WTC11 (cell line): ENCODE measurements at regions not wholly inside any gene's neighbourhood (a gene's known extent, or its start where the extent isn't known, plus 50 kb on each side); places are given as distances from the start of the nearest gene placed in this dataset.

Experiments
- ESRRA ChIP-seq: sonication (generic); formaldehyde crosslinking; IDR thresholded peaks from 2 replicates; pipeline ENCODE4 v1.8.1; 2022; ENCODE audit warnings: mild to moderate bottlenecking, missing genetic modification reagents, borderline replicate concordance
- FOXK1 ChIP-seq: sonication (generic); formaldehyde crosslinking; IDR thresholded peaks from 2 replicates; pipeline ENCODE4 v1.8.0; 2022; ENCODE audit warnings: mild to moderate bottlenecking, moderate library complexity, missing genetic modification reagents
- SP1 ChIP-seq: sonication (generic); formaldehyde crosslinking; conservative IDR thresholded peaks from 2 replicates; pipeline ENCODE4 v1.8.1; 2022; ENCODE audit warnings: missing genetic modification reagents
- ZBTB21 ChIP-seq: sonication (generic); formaldehyde crosslinking; IDR thresholded peaks from 2 replicates; pipeline ENCODE4 v1.8.1; 2023; ENCODE audit warnings: mild to moderate bottlenecking, missing genetic modification reagents, borderline replicate concordance
- ZNF317 ChIP-seq: sonication (generic); formaldehyde crosslinking; IDR thresholded peaks from 2 replicates; pipeline ENCODE4 v1.8.1; 2023; ENCODE audit warnings: low read depth, mild to moderate bottlenecking, moderate library complexity, missing genetic modification reagents, borderline replicate concordance
- ZNF416 ChIP-seq: fragments of 250-450 bp; sonication (Bioruptor Pico); IDR thresholded peaks from 2 replicates; pipeline ENCODE4 v1.9.0; 2021; ENCODE audit warnings: mild to moderate bottlenecking, inconsistent platforms
- TF ChIP-seq, protein P1 (sequence below): fragments of 200-600 bp; IDR thresholded peaks from 2 replicates; pipeline ENCODE4 v1.8.0; 2022; ENCODE audit warnings: antibody characterized with exemption
- TF ChIP-seq, protein P2 (sequence below): sonication (generic); formaldehyde crosslinking; IDR thresholded peaks from 2 replicates; pipeline ENCODE4 v1.8.1; 2022; ENCODE audit warnings: low read depth, missing genetic modification reagents, borderline replicate concordance
- TF ChIP-seq, protein P3 (sequence below): sonication (generic); formaldehyde crosslinking; IDR thresholded peaks from 2 replicates; pipeline ENCODE4 v1.8.0; 2023; ENCODE audit warnings: missing genetic modification reagents, mild to moderate bottlenecking, borderline replicate concordance
- TF ChIP-seq, protein P4 (sequence below): sonication (generic); formaldehyde crosslinking; IDR thresholded peaks from 2 replicates; pipeline ENCODE4 v1.8.1; 2022; ENCODE audit warnings: missing genetic modification reagents, borderline replicate concordance

DNA sequence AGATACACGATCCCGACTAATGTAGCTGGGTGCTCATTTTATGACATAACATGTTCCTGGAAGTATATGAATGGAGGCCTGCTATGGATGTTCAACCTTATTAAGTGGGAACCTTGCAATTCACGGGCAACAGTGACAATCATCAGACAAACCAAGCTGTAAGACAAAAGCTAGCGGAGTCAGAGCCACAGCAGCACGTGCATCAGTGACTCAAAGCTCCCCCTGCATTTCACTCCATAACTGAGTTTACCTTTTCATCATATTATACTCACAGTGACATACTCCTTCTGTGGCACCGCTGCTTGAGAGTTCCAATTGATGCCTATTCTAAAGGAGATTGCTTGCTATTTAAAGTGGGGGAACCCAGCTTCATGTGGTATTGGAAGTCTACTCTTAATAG lies 176.0 kb upstream of the PITRM1 start:
- TF ChIP-seq, protein P1, sequence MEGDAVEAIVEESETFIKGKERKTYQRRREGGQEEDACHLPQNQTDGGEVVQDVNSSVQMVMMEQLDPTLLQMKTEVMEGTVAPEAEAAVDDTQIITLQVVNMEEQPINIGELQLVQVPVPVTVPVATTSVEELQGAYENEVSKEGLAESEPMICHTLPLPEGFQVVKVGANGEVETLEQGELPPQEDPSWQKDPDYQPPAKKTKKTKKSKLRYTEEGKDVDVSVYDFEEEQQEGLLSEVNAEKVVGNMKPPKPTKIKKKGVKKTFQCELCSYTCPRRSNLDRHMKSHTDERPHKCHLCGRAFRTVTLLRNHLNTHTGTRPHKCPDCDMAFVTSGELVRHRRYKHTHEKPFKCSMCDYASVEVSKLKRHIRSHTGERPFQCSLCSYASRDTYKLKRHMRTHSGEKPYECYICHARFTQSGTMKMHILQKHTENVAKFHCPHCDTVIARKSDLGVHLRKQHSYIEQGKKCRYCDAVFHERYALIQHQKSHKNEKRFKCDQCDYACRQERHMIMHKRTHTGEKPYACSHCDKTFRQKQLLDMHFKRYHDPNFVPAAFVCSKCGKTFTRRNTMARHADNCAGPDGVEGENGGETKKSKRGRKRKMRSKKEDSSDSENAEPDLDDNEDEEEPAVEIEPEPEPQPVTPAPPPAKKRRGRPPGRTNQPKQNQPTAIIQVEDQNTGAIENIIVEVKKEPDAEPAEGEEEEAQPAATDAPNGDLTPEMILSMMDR, result no peak
- TF ChIP-seq ZNF416 (CRISPR knock-in tag), result no peak
- TF ChIP-seq, protein P2, sequence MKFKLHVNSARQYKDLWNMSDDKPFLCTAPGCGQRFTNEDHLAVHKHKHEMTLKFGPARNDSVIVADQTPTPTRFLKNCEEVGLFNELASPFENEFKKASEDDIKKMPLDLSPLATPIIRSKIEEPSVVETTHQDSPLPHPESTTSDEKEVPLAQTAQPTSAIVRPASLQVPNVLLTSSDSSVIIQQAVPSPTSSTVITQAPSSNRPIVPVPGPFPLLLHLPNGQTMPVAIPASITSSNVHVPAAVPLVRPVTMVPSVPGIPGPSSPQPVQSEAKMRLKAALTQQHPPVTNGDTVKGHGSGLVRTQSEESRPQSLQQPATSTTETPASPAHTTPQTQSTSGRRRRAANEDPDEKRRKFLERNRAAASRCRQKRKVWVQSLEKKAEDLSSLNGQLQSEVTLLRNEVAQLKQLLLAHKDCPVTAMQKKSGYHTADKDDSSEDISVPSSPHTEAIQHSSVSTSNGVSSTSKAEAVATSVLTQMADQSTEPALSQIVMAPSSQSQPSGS (CRISPR knock-in tag), result no peak
- TF ChIP-seq, protein P3, sequence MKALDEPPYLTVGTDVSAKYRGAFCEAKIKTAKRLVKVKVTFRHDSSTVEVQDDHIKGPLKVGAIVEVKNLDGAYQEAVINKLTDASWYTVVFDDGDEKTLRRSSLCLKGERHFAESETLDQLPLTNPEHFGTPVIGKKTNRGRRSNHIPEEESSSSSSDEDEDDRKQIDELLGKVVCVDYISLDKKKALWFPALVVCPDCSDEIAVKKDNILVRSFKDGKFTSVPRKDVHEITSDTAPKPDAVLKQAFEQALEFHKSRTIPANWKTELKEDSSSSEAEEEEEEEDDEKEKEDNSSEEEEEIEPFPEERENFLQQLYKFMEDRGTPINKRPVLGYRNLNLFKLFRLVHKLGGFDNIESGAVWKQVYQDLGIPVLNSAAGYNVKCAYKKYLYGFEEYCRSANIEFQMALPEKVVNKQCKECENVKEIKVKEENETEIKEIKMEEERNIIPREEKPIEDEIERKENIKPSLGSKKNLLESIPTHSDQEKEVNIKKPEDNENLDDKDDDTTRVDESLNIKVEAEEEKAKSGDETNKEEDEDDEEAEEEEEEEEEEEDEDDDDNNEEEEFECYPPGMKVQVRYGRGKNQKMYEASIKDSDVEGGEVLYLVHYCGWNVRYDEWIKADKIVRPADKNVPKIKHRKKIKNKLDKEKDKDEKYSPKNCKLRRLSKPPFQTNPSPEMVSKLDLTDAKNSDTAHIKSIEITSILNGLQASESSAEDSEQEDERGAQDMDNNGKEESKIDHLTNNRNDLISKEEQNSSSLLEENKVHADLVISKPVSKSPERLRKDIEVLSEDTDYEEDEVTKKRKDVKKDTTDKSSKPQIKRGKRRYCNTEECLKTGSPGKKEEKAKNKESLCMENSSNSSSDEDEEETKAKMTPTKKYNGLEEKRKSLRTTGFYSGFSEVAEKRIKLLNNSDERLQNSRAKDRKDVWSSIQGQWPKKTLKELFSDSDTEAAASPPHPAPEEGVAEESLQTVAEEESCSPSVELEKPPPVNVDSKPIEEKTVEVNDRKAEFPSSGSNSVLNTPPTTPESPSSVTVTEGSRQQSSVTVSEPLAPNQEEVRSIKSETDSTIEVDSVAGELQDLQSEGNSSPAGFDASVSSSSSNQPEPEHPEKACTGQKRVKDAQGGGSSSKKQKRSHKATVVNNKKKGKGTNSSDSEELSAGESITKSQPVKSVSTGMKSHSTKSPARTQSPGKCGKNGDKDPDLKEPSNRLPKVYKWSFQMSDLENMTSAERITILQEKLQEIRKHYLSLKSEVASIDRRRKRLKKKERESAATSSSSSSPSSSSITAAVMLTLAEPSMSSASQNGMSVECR (CRISPR knock-in tag), result no peak
- TF ChIP-seq ZNF317 (CRISPR knock-in tag), result no peak
- TF ChIP-seq, protein P4, sequence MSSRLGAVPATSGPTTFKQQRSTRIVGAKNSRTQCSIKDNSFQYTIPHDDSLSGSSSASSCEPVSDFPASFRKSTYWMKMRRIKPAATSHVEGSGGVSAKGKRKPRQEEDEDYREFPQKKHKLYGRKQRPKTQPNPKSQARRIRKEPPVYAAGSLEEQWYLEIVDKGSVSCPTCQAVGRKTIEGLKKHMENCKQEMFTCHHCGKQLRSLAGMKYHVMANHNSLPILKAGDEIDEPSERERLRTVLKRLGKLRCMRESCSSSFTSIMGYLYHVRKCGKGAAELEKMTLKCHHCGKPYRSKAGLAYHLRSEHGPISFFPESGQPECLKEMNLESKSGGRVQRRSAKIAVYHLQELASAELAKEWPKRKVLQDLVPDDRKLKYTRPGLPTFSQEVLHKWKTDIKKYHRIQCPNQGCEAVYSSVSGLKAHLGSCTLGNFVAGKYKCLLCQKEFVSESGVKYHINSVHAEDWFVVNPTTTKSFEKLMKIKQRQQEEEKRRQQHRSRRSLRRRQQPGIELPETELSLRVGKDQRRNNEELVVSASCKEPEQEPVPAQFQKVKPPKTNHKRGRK (CRISPR knock-in tag), result no peak
- no peak for TF ChIP-seq ESRRA (CRISPR knock-in tag)
- no peak for TF ChIP-seq SP1 (CRISPR knock-in tag)
- no peak for TF ChIP-seq FOXK1
- no peak for TF ChIP-seq ZBTB21 (CRISPR knock-in tag)
